Peyer's patch (tissue), 4 donors: ENCODE measurements at regions not wholly inside any gene's neighbourhood (a gene's known extent, or its start where the extent isn't known, plus 50 kb on each side); places are given as distances from the start of the nearest gene placed in this dataset.

Experiments
- CTCF ChIP-seq, 6 experiments: fragments of 450-650 bp in 4 of 6; fragments of 200-600 bp in 2 of 6; sonication (generic) in 1 of 6; IDR thresholded peaks; one replicate each; pipeline ENCODE4 v1.5.1; 2017 to 2019; ENCODE audit warnings: antibody characterized with exemption in 6 of 6, mild to moderate bottlenecking in 3 of 6, moderate library complexity in 1 of 6
- POLR2A ChIP-seq, 2 donors: fragments of 450-650 bp; IDR thresholded peaks; one replicate each; pipeline ENCODE4 v1.5.1; 2017; ENCODE audit warnings: antibody characterized with exemption in 2 of 2, mild to moderate bottlenecking in 2 of 2, moderate library complexity in 2 of 2

- TF ChIP-seq CTCF (IDR thresholded peaks at IDR 0.05) (no peak), POLR2A (IDR thresholded peaks at IDR 0.05) (no peak)
Measured at GRCh38 chr20:50404419-50405234, 105.6 kb upstream of the PTPN1 start.
